ENCODE measurements at regions not wholly inside any gene's neighbourhood (a gene's known extent, or its start where the extent isn't known, plus 50 kb on each side); places are given as distances from the start of the nearest gene placed in this dataset.

DNA sequence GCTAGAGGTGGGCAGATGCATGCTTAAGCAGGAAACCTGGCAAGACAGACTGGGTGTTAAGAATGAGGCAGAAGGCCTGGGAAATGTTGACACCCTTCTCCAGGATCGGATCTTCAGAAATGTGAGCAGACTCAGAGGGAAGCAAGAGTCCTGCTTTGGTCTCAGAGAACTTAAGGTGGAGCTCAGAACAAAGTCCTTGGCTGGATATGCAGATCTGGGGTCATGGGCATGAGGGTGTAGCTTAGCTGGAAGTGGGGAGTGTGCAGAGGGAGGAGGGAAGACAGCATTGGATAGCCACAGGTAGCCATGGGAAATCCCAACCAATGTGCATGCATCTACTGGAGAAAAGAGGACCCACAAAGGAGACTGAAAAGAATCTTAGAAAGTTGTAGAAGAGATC is 58.6 kb upstream of the CDON start:
- TF ChIP-seq TAF1 (IDR thresholded peaks at IDR 0.05; ENCODE audit: borderline replicate concordance, insufficient read depth, low read length) (no peak), FOXP2 (optimal IDR thresholded peaks at IDR 0.05; ENCODE audit: borderline replicate concordance, extremely low read depth, extremely low read length, insufficient read depth) (no peak)

GRCh38 chr11:126118806-126119205 is 56.1 kb upstream of the CDON start:
- no peak for TF ChIP-seq TAF1 (IDR thresholded peaks at IDR 0.05; ENCODE audit: borderline replicate concordance, insufficient read depth, low read length)

GRCh38 chr11:126115816-126116331 is 53.2 kb upstream of the CDON start:
- TF ChIP-seq TAF1 (IDR thresholded peaks at IDR 0.05; ENCODE audit: borderline replicate concordance, insufficient read depth, low read length) (no peak), POLR2AphosphoS5 (IDR thresholded peaks at IDR 0.05; ENCODE audit: low read depth, low read length) (no peak), FOXP2 (optimal IDR thresholded peaks at IDR 0.05; ENCODE audit: borderline replicate concordance, extremely low read depth, extremely low read length, insufficient read depth) (peak; percentile 93), SIN3A (IDR thresholded peaks at IDR 0.05; ENCODE audit: borderline replicate concordance, insufficient read depth, low read length) (peak; percentile 69; the same call in 1 of the 2 replicates)
- TF ChIP-seq, protein P1, sequence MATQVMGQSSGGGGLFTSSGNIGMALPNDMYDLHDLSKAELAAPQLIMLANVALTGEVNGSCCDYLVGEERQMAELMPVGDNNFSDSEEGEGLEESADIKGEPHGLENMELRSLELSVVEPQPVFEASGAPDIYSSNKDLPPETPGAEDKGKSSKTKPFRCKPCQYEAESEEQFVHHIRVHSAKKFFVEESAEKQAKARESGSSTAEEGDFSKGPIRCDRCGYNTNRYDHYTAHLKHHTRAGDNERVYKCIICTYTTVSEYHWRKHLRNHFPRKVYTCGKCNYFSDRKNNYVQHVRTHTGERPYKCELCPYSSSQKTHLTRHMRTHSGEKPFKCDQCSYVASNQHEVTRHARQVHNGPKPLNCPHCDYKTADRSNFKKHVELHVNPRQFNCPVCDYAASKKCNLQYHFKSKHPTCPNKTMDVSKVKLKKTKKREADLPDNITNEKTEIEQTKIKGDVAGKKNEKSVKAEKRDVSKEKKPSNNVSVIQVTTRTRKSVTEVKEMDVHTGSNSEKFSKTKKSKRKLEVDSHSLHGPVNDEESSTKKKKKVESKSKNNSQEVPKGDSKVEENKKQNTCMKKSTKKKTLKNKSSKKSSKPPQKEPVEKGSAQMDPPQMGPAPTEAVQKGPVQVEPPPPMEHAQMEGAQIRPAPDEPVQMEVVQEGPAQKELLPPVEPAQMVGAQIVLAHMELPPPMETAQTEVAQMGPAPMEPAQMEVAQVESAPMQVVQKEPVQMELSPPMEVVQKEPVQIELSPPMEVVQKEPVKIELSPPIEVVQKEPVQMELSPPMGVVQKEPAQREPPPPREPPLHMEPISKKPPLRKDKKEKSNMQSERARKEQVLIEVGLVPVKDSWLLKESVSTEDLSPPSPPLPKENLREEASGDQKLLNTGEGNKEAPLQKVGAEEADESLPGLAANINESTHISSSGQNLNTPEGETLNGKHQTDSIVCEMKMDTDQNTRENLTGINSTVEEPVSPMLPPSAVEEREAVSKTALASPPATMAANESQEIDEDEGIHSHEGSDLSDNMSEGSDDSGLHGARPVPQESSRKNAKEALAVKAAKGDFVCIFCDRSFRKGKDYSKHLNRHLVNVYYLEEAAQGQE (IDR thresholded peaks at IDR 0.05; ENCODE audit: insufficient read depth in 1 of 2, low read depth in 2 of 2, low read length in 2 of 2): no peak

GRCh38 chr11:126115127-126115495 is 52.4 kb upstream of the CDON start:
- TF ChIP-seq FOXP2 (optimal IDR thresholded peaks at IDR 0.05; ENCODE audit: borderline replicate concordance, extremely low read depth, extremely low read length, insufficient read depth) (no peak), TAF1 (IDR thresholded peaks at IDR 0.05; ENCODE audit: borderline replicate concordance, insufficient read depth, low read length) (no peak), POLR2AphosphoS5 (IDR thresholded peaks at IDR 0.05; ENCODE audit: low read depth, low read length) (no peak), SIN3A (IDR thresholded peaks at IDR 0.05; ENCODE audit: borderline replicate concordance, insufficient read depth, low read length) (no peak)
- TF ChIP-seq, protein P1 (IDR thresholded peaks at IDR 0.05; ENCODE audit: insufficient read depth in 1 of 2, low read depth in 2 of 2, low read length in 2 of 2): no peak

GRCh38 chr11:126114486-126115126 is 51.9 kb upstream of the CDON start:
- TF ChIP-seq POLR2AphosphoS5 (IDR thresholded peaks at IDR 0.05; ENCODE audit: low read depth, low read length) (no peak), FOXP2 (optimal IDR thresholded peaks at IDR 0.05; ENCODE audit: borderline replicate concordance, extremely low read depth, extremely low read length, insufficient read depth) (no peak), TAF1 (IDR thresholded peaks at IDR 0.05; ENCODE audit: borderline replicate concordance, insufficient read depth, low read length) (no peak), SIN3A (IDR thresholded peaks at IDR 0.05; ENCODE audit: borderline replicate concordance, insufficient read depth, low read length) (no peak)
- TF ChIP-seq, protein P1 (IDR thresholded peaks at IDR 0.05; ENCODE audit: insufficient read depth in 1 of 2, low read depth in 2 of 2, low read length in 2 of 2): no peak

DNA sequence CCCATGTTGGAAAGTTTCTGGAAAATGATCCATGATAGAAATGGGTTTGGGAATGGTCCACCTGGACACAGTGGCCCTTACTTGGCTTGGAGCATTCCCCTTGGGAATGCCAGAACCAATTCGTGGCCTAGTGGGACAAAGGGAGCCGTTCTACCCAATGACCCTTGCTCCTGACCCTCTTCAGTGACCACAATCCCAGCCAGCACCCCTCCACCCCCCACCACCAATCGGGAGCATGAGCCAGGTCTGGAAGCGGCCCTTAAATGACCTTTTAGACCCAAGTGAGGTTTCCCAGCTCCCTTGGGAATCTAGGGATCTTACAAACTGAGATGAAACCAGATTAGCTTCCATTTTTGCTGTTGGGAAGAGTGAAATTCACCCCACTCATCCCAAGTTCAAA is 51.3 kb upstream of the CDON start:
- TF ChIP-seq, protein P1 (IDR thresholded peaks at IDR 0.05; ENCODE audit: insufficient read depth in 1 of 2, low read depth in 2 of 2, low read length in 2 of 2): no peak
- TF ChIP-seq SIN3A (IDR thresholded peaks at IDR 0.05; ENCODE audit: borderline replicate concordance, insufficient read depth, low read length) (no peak), POLR2AphosphoS5 (IDR thresholded peaks at IDR 0.05; ENCODE audit: low read depth, low read length) (no peak), FOXP2 (optimal IDR thresholded peaks at IDR 0.05; ENCODE audit: borderline replicate concordance, extremely low read depth, extremely low read length, insufficient read depth) (no peak), TAF1 (IDR thresholded peaks at IDR 0.05; ENCODE audit: borderline replicate concordance, insufficient read depth, low read length) (no peak)

All from PFSK-1 (cell line).